Naive thymus-derived CD8-positive, alpha-beta T cell (primary cell): ENCODE measurements at regions not wholly inside any gene's neighbourhood (a gene's known extent, or its start where the extent isn't known, plus 50 kb on each side); places are given as distances from the start of the nearest gene placed in this dataset.
"Not testable (repeated sequence)": the region's sequence is repeated elsewhere in the genome, so short reads cannot be mapped to it uniquely, and the experiment has no call there.

Experiments
- ATAC-seq, 2 donors: fragments of 150-1000 bp; cut with Tn5 transposase in 1 of 2; sonication (Bioruptor Pico), chemical (Tn5 transposase) in 1 of 2; 1 replicate in 1 of 2; 2 replicates in 1 of 2; pipeline ENCODE4 v1.10.0; 2021; ENCODE audit warnings: mild to moderate bottlenecking in 2 of 2, moderate library complexity in 2 of 2
- POLR2A ChIA-PET: fragments of 350-600 bp; sonication (Branson Sonifier 250); formaldehyde crosslinking; loops from one replicate; lab custom pipeline; 2021; ENCODE audit warnings: antibody characterized with exemption; lab: Charles Lee
- DNase-seq, 10 donors: peaks; one replicate each; pipeline versions ENCODE4 v3.0.0 to v3.0.0-alpha.2; 2020 to 2022
- H3K27ac Mint-ChIP-seq, 10 donors: one replicate each; pipeline ENCODE4 v1.8.0; 2020 to 2022; ENCODE audit warnings: mild to moderate bottlenecking in 10 of 10, mixed read lengths in 10 of 10, moderate library complexity in 4 of 10, inconsistent platforms in 1 of 10
- H3K27me3 Mint-ChIP-seq, 5 donors: one replicate each; pipeline ENCODE4 v1.8.0; 2021 to 2022; ENCODE audit warnings: mixed read lengths in 5 of 5
- H3K36me3 Mint-ChIP-seq, 3 donors: one replicate each; pipeline ENCODE4 v1.8.0; 2020 to 2022; ENCODE audit warnings: mixed read lengths in 3 of 3, mild to moderate bottlenecking in 2 of 3, inconsistent platforms in 1 of 3
- H3K4me1 Mint-ChIP-seq, 4 donors: one replicate each; pipeline ENCODE4 v1.8.0; 2021 to 2022; ENCODE audit warnings: mixed read lengths in 4 of 4
- H3K4me3 Mint-ChIP-seq, 10 donors: one replicate each; pipeline ENCODE4 v1.8.0; 2020 to 2022; ENCODE audit warnings: mild to moderate bottlenecking in 10 of 10, mixed read lengths in 10 of 10, moderate library complexity in 6 of 10, inconsistent platforms in 1 of 10
- H3K9me3 Mint-ChIP-seq, 9 donors: one replicate each; pipeline ENCODE4 v1.8.0; 2020 to 2022; ENCODE audit warnings: mixed read lengths in 9 of 9, mild to moderate bottlenecking in 3 of 9, inconsistent platforms in 1 of 9, moderate library complexity in 1 of 9

DNA sequence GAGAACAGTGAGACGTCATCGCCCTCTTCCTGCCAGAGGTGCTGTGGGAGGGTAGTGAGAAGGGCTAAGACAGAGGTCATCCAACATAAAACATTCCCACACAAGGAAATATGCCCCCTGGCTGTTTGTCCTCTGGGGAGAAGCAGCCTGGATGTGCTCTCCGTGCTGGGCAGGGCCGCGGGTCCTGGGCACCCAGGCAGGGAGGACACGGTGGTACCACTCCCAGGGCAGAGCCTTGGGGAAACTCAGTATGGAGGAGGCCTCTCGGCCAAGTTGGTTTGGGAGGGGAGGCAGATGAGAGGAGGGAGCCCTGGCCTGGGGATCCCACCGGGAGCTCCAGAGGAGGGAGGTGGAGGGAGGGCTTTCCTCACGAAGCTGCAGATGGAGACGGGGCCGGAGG lies 129.4 kb downstream of the GLRX3 start:
- H3K4me3 Mint-ChIP-seq: no peak overlapping the region
- POLR2A ChIA-PET: no interaction called here

GRCh38 chr10:130282492-130283218 lies 146.5 kb downstream of the GLRX3 start:
- peaks cover 11 to 74% (median 53%) of the 10 kb centered on the region in 3 donors for H3K36me3 Mint-ChIP-seq
- POLR2A ChIA-PET: no interaction called here
- no peak overlapping the region for H3K4me3 Mint-ChIP-seq
- peaks cover 17 to 100% (median 54%) of the 10 kb centered on the region in 9 donors for H3K9me3 Mint-ChIP-seq
- no peak for ATAC-seq
- no peaks in the 10 kb centered on the region for H3K4me1 Mint-ChIP-seq
- DNase-seq: no peak
- H3K27me3 Mint-ChIP-seq: peaks cover 0 to 12% (median 3%) of the 10 kb centered on the region in 5 donors
- no peak overlapping the region for H3K27ac Mint-ChIP-seq

More for the DNA sequence above, 129.4 kb downstream of the GLRX3 start:
- DNase-seq (no peak), ATAC-seq (no peak)
- Mint-ChIP-seq H3K27ac (no peak overlapping the region), H3K4me1 (peaks cover 0 to 6% (median 0%) of the 10 kb centered on the region in 4 donors), H3K27me3 (peaks cover 0 to 6% (median 0%) of the 10 kb centered on the region in 5 donors), H3K36me3 (peaks cover 2 to 13% (median 7%) of the 10 kb centered on the region in 3 donors), H3K9me3 (peaks cover 0 to 9% (median 4%) of the 10 kb centered on the region in 9 donors)

GRCh38 chr10:130283219-130283545 lies 147.0 kb downstream of the GLRX3 start:
- Mint-ChIP-seq H3K27me3 (peaks cover 0 to 12% (median 3%) of the 10 kb centered on the region in 5 donors), H3K27ac (no peak overlapping the region), H3K4me1 (no peaks in the 10 kb centered on the region), H3K9me3 (peaks cover 20 to 100% (median 57%) of the 10 kb centered on the region in 9 donors), H3K4me3 (no peak overlapping the region), H3K36me3 (peaks cover 7 to 78% (median 57%) of the 10 kb centered on the region in 3 donors)
- DNase-seq (no peak), ATAC-seq (no peak)
- POLR2A ChIA-PET: no interaction called here

DNA sequence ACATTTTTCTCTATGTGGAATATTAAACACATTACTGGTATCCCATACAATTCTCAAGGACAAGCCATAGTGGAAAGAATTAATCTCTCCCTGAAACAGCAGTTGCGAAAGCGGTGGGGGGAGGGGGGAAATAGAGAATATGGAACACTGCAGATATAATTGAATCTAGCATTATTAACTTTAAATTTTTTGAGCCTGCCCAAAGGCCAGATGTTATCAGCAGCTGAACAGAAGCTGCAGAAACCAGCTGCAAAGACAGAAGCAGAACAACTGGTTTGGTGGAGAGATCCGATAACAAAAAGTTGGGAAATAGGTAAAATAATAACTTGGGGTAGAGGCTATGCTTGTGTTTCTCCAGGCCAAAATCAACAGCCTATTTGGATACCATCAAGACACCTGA lies 159.6 kb downstream of the GLRX3 start:
- ATAC-seq, DNase-seq, H3K4me1 Mint-ChIP-seq, H3K27ac Mint-ChIP-seq, H3K4me3 Mint-ChIP-seq, H3K27me3 Mint-ChIP-seq, POLR2A ChIA-PET: not testable (repeated sequence)
- Mint-ChIP-seq H3K9me3 (peaks cover 23 to 92% (median 52%) of the 10 kb centered on the region in 9 donors), H3K36me3 (peaks cover 4 to 69% (median 34%) of the 10 kb centered on the region in 3 donors)

GRCh38 chr10:130300608-130301020 lies 164.4 kb downstream of the GLRX3 start:
- Mint-ChIP-seq H3K27me3 (peaks cover 0 to 12% (median 3%) of the 10 kb centered on the region in 5 donors), H3K36me3 (peaks cover 6 to 66% (median 38%) of the 10 kb centered on the region in 3 donors), H3K4me1 (peaks cover 0 to 10% (median 3%) of the 10 kb centered on the region in 4 donors), H3K4me3 (peak overlapping the region; percentile 20 to 85 (median 66)), H3K27ac (peak overlapping the region in 3 of 10 donors; percentile 33 to 83 (median 46)), H3K9me3 (peaks cover 15 to 86% (median 44%) of the 10 kb centered on the region in 9 donors)
- DNase-seq: peak in 6 of 10 donors; percentile 25 to 70 (median 49)
- POLR2A ChIA-PET: interaction anchor here (2.1 kb wide), 1 partner anchor 190 kb away, joined by 13 read pairs; the partner anchor contains the start of gene C10orf143
- peak; percentile 59 to 73 for ATAC-seq

GRCh38 chr10:130301021-130301892 lies 165.1 kb downstream of the GLRX3 start:
- Mint-ChIP-seq H3K4me1 (peaks cover 0 to 10% (median 3%) of the 10 kb centered on the region in 4 donors), H3K9me3 (peaks cover 15 to 86% (median 40%) of the 10 kb centered on the region in 9 donors), H3K4me3 (peak overlapping the region; percentile 20 to 85 (median 74)), H3K36me3 (peaks cover 6 to 65% (median 38%) of the 10 kb centered on the region in 3 donors), H3K27ac (peak overlapping the region in 9 of 10 donors; percentile 46 to 92 (median 71)), H3K27me3 (peaks cover 0 to 12% (median 3%) of the 10 kb centered on the region in 5 donors)
- DNase-seq (peak; percentile 35 to 82 (median 62)), ATAC-seq (peak; percentile 72 to 75)
- POLR2A ChIA-PET: interaction anchor here (2.1 kb wide), 1 partner anchor 191 kb away, joined by 13 read pairs; the partner anchor contains the start of gene C10orf143

- DNase-seq: no peak
- Mint-ChIP-seq H3K4me1 (no peaks in the 10 kb centered on the region), H3K9me3 (peaks cover 3 to 50% (median 14%) of the 10 kb centered on the region in 9 donors), H3K27ac (no peak overlapping the region), H3K36me3 (peaks cover 0 to 9% (median 0%) of the 10 kb centered on the region in 3 donors), H3K27me3 (peaks cover 0 to 8% (median 2%) of the 10 kb centered on the region in 5 donors), H3K4me3 (no peak overlapping the region)
- POLR2A ChIA-PET: no interaction called here
- ATAC-seq: no peak
Measured at GRCh38 chr10:130326954-130327353, 190.8 kb downstream of the GLRX3 start.

- DNase-seq (no peak), ATAC-seq (no peak)
- no peak overlapping the region for H3K4me3 Mint-ChIP-seq
- no peaks in the 10 kb centered on the region for H3K4me1 Mint-ChIP-seq
- H3K27ac Mint-ChIP-seq: no peak overlapping the region
- peaks cover 0 to 8% (median 2%) of the 10 kb centered on the region in 5 donors for H3K27me3 Mint-ChIP-seq
- POLR2A ChIA-PET: no interaction called here
- H3K36me3 Mint-ChIP-seq: peaks cover 0 to 4% (median 0%) of the 10 kb centered on the region in 3 donors
- peaks cover 0 to 27% (median 10%) of the 10 kb centered on the region in 9 donors for H3K9me3 Mint-ChIP-seq
Measured at GRCh38 chr10:130329792-130330191, 193.6 kb downstream of the GLRX3 start.

- peaks cover 0 to 4% (median 0%) of the 10 kb centered on the region in 3 donors for H3K36me3 Mint-ChIP-seq
- no peak overlapping the region for H3K4me3 Mint-ChIP-seq
- no peak for ATAC-seq
- POLR2A ChIA-PET: no interaction called here
- no peak for DNase-seq
- no peaks in the 10 kb centered on the region for H3K4me1 Mint-ChIP-seq
- peaks cover 0 to 12% (median 10%) of the 10 kb centered on the region in 5 donors for H3K27me3 Mint-ChIP-seq
- peaks cover 0 to 12% (median 3%) of the 10 kb centered on the region in 9 donors for H3K9me3 Mint-ChIP-seq
- H3K27ac Mint-ChIP-seq: peak overlapping the region in 1 of 10 donors; percentile 49
Measured at GRCh38 chr10:130333185-130333584, 197.0 kb downstream of the GLRX3 start.

- no peak for DNase-seq
- Mint-ChIP-seq H3K27ac (peak overlapping the region in 1 of 10 donors; percentile 29), H3K4me1 (no peaks in the 10 kb centered on the region), H3K4me3 (no peak overlapping the region), H3K36me3 (no peaks in the 10 kb centered on the region), H3K9me3 (peaks cover 0 to 7% (median 0%) of the 10 kb centered on the region in 9 donors), H3K27me3 (peaks cover 2 to 22% (median 10%) of the 10 kb centered on the region in 5 donors)
- ATAC-seq: no peak
- POLR2A ChIA-PET: no interaction called here
Measured at GRCh38 chr10:130335336-130335735, 199.1 kb downstream of the GLRX3 start.

GRCh38 chr10:130336617-130337304 lies 200.6 kb downstream of the GLRX3 start:
- POLR2A ChIA-PET: no interaction called here
- Mint-ChIP-seq H3K36me3 (no peaks in the 10 kb centered on the region), H3K27ac (no peak overlapping the region), H3K4me1 (no peaks in the 10 kb centered on the region), H3K27me3 (peaks cover 2 to 34% (median 14%) of the 10 kb centered on the region in 5 donors), H3K4me3 (no peak overlapping the region), H3K9me3 (peaks cover 0 to 7% (median 0%) of the 10 kb centered on the region in 9 donors)
- ATAC-seq: no peak
- no peak for DNase-seq

DNA sequence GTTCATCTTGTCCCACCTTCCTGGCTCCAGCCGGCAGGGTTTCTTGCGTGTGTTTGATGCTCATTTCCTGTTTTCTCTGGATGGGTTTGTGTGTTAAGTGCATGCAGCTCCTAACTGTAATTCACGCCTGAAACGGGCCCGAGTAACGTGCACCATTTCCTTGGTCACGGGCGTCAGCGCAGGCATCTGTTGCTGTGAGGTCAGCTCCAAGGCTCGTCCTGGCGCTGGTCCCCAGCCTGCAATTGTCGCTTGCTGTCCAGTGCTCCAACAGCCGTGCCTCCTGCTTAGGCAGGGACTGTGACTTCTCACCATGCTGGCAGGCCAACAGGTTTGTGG lies 201.1 kb downstream of the GLRX3 start:
- H3K4me3 Mint-ChIP-seq: no peak overlapping the region
- no peak for ATAC-seq
- DNase-seq: no peak
- no peaks in the 10 kb centered on the region for H3K36me3 Mint-ChIP-seq
- no peaks in the 10 kb centered on the region for H3K4me1 Mint-ChIP-seq
- H3K27ac Mint-ChIP-seq: no peak overlapping the region
- peaks cover 0 to 7% (median 0%) of the 10 kb centered on the region in 9 donors for H3K9me3 Mint-ChIP-seq
- H3K27me3 Mint-ChIP-seq: peaks cover 2 to 34% (median 17%) of the 10 kb centered on the region in 5 donors
- POLR2A ChIA-PET: no interaction called here
